Endothelial cell (in vitro differentiated cells): ENCODE measurements at regions not wholly inside any gene's neighbourhood (a gene's known extent, or its start where the extent isn't known, plus 50 kb on each side); places are given as distances from the start of the nearest gene placed in this dataset.

ENCODE experiments used
- DNase-seq: peaks from one replicate; pipeline ENCODE4 v3.0.0; 2021; ENCODE audit warnings: low spot score
- H3K27ac Mint-ChIP-seq: one replicate; pipeline ENCODE4 v1.8.0; 2021; ENCODE audit warnings: mixed read lengths, inconsistent platforms; ENCODE audit not compliant: unreplicated experiment
- H3K27me3 Mint-ChIP-seq: one replicate; pipeline ENCODE4 v1.8.0; 2021; ENCODE audit warnings: mild to moderate bottlenecking, moderate library complexity, mixed read lengths, inconsistent platforms; ENCODE audit not compliant: unreplicated experiment
- H3K36me3 Mint-ChIP-seq: one replicate; pipeline ENCODE4 v1.8.0; 2021; ENCODE audit warnings: mild to moderate bottlenecking, low read depth, mixed read lengths, inconsistent platforms; ENCODE audit not compliant: unreplicated experiment
- H3K4me1 Mint-ChIP-seq: one replicate; pipeline ENCODE4 v1.8.0; 2021; ENCODE audit warnings: mild to moderate bottlenecking, mixed read lengths, inconsistent platforms; ENCODE audit not compliant: unreplicated experiment
- H3K4me3 Mint-ChIP-seq: one replicate; pipeline ENCODE4 v1.8.0; 2021; ENCODE audit warnings: mild to moderate bottlenecking, mixed read lengths, inconsistent platforms; ENCODE audit not compliant: unreplicated experiment
- H3K9me3 Mint-ChIP-seq: one replicate; pipeline ENCODE4 v1.8.0; 2021; ENCODE audit warnings: mixed read lengths, inconsistent platforms; ENCODE audit not compliant: unreplicated experiment
- CTCF ChIP-seq: fragments of 200-600 bp; sonication (generic); IDR thresholded peaks from one replicate; pipeline ENCODE4 v1.5.0; 2021; ENCODE audit warnings: antibody characterized with exemption; ENCODE audit not compliant: unreplicated experiment

- no peak overlapping the region for H3K4me3 Mint-ChIP-seq
- no peaks in the 10 kb centered on the region for H3K27me3 Mint-ChIP-seq
- H3K27ac Mint-ChIP-seq: no peak overlapping the region
- no peak for TF ChIP-seq CTCF
- H3K36me3 Mint-ChIP-seq: no peaks in the 10 kb centered on the region
- DNase-seq: no peak
- H3K4me1 Mint-ChIP-seq: no peaks in the 10 kb centered on the region
- no peaks in the 10 kb centered on the region for H3K9me3 Mint-ChIP-seq
These were observed 98.8 kb upstream of the NR4A3 start for GRCh38 chr9:99722877-99723276.

GRCh38 chr9:99724640-99725039 lies 97.0 kb upstream of the NR4A3 start:
- no peak for TF ChIP-seq CTCF
- DNase-seq: no peak
- H3K4me3 Mint-ChIP-seq: no peak overlapping the region
- no peak overlapping the region for H3K27ac Mint-ChIP-seq
- H3K9me3 Mint-ChIP-seq: no peaks in the 10 kb centered on the region
- H3K4me1 Mint-ChIP-seq: no peaks in the 10 kb centered on the region
- no peaks in the 10 kb centered on the region for H3K36me3 Mint-ChIP-seq
- no peaks in the 10 kb centered on the region for H3K27me3 Mint-ChIP-seq

- no peaks in the 10 kb centered on the region for H3K4me1 Mint-ChIP-seq
- no peaks in the 10 kb centered on the region for H3K36me3 Mint-ChIP-seq
- no peak overlapping the region for H3K27ac Mint-ChIP-seq
- no peak for TF ChIP-seq CTCF
- no peaks in the 10 kb centered on the region for H3K9me3 Mint-ChIP-seq
- no peak for DNase-seq
- H3K4me3 Mint-ChIP-seq: no peak overlapping the region
- no peaks in the 10 kb centered on the region for H3K27me3 Mint-ChIP-seq
These were observed 95.8 kb upstream of the NR4A3 start for GRCh38 chr9:99725852-99726251.

- H3K4me1 Mint-ChIP-seq: no peaks in the 10 kb centered on the region
- H3K27me3 Mint-ChIP-seq: no peaks in the 10 kb centered on the region
These were observed 94.9 kb upstream of the NR4A3 start for GRCh38 chr9:99726758-99727157.

GRCh38 chr9:99730062-99730461 lies 91.6 kb upstream of the NR4A3 start:
- Mint-ChIP-seq H3K27me3 (no peaks in the 10 kb centered on the region), H3K4me1 (peaks cover 4% of the 10 kb centered on the region), H3K9me3 (no peaks in the 10 kb centered on the region), H3K4me3 (no peak overlapping the region), H3K27ac (no peak overlapping the region), H3K36me3 (no peaks in the 10 kb centered on the region)
- no peak for TF ChIP-seq CTCF
- no peak for DNase-seq

More at GRCh38 chr9:99726758-99727157, 94.9 kb upstream of the NR4A3 start:
- H3K4me3 Mint-ChIP-seq: no peak overlapping the region
- H3K9me3 Mint-ChIP-seq: no peaks in the 10 kb centered on the region
- no peak for TF ChIP-seq CTCF
- H3K36me3 Mint-ChIP-seq: no peaks in the 10 kb centered on the region
- no peak for DNase-seq
- H3K27ac Mint-ChIP-seq: no peak overlapping the region
